DOHH2 (cell line): ENCODE measurements at regions not wholly inside any gene's neighbourhood (a gene's known extent, or its start where the extent isn't known, plus 50 kb on each side); places are given as distances from the start of the nearest gene placed in this dataset.
"Not testable (repeated sequence)": the region's sequence is repeated elsewhere in the genome, so short reads cannot be mapped to it uniquely, and the experiment has no call there.

Source experiments
- H3F3A ChIP-seq: fragments of 200-600 bp; sonication (generic), shearing (Covaris generic); 2 replicates; pipeline ENCODE4 v1.6.0; 2016; ENCODE audit warnings: antibody characterized with exemption, mild to moderate bottlenecking; ENCODE audit not compliant: control insufficient read depth, insufficient read depth
- H3K27ac ChIP-seq: fragments of 200-600 bp; sonication (generic); 2 replicates; pipeline ENCODE4 v1.5.1; 2014; ENCODE audit warnings: low read depth, mild to moderate bottlenecking, low read length, moderate library complexity
- H3K27me3 ChIP-seq: fragments of 200-600 bp; sonication (generic); 2 replicates; pipeline ENCODE4 v1.6.1; 2014; ENCODE audit warnings: mild to moderate bottlenecking, low read length, mixed read lengths; ENCODE audit not compliant: control insufficient read depth
- H3K36me3 ChIP-seq: fragments of 200-600 bp; sonication (generic); 2 replicates; pipeline ENCODE4 v1.6.1; 2014; ENCODE audit warnings: mild to moderate bottlenecking, low read length, moderate library complexity, mixed read lengths; ENCODE audit not compliant: control insufficient read depth
- H3K4me1 ChIP-seq: fragments of 200-600 bp; sonication (generic); 2 replicates; pipeline ENCODE4 v1.6.1; 2014; ENCODE audit warnings: mild to moderate bottlenecking, low read length, mixed read lengths; ENCODE audit not compliant: control insufficient read depth
- H3K4me2 ChIP-seq: fragments of 200-600 bp; sonication (generic); 2 replicates; pipeline ENCODE4 v1.6.0; 2014; ENCODE audit warnings: mild to moderate bottlenecking, low read length, moderate library complexity
- H3K4me3 ChIP-seq: fragments of 200-600 bp; sonication (generic); 2 replicates; pipeline ENCODE4 v1.5.1; 2014; ENCODE audit warnings: mild to moderate bottlenecking, low read length, mixed read lengths
- H3K79me2 ChIP-seq: fragments of 200-600 bp; sonication (generic); 2 replicates; pipeline ENCODE4 v1.6.1; 2014; ENCODE audit warnings: mild to moderate bottlenecking, low read length, mixed read lengths; ENCODE audit not compliant: control insufficient read depth
- H3K9me2 ChIP-seq: fragments of 200-600 bp; sonication (generic); replicated peaks from 2 replicates; pipeline ENCODE4 v1.6.1; 2014; ENCODE audit warnings: mild to moderate bottlenecking, low read length, mixed read lengths; ENCODE audit not compliant: control insufficient read depth
- H3K9me3 ChIP-seq: fragments of 200-600 bp; sonication (generic); 2 replicates; pipeline ENCODE4 v1.6.1; 2014; ENCODE audit warnings: antibody characterized with exemption, low read length, mixed read lengths; ENCODE audit not compliant: control insufficient read depth, insufficient read depth
- H4K20me1 ChIP-seq: fragments of 200-600 bp; sonication (generic); 2 replicates; pipeline ENCODE4 v1.6.0; 2014; ENCODE audit warnings: low read depth, mild to moderate bottlenecking, antibody characterized with exemption, low read length, moderate library complexity; ENCODE audit not compliant: control insufficient read depth, insufficient read depth
- EZH2phosphoT487 ChIP-seq: fragments of 200-600 bp; sonication (generic); IDR thresholded peaks from 2 replicates; pipeline ENCODE4 v1.6.1; 2017; ENCODE audit warnings: borderline replicate concordance, mild to moderate bottlenecking, antibody characterized with exemption, low read length, moderate library complexity, mixed read lengths
- TF ChIP-seq, protein P1 (sequence below): fragments of 200-600 bp; sonication (generic); IDR thresholded peaks from one replicate; pipeline ENCODE4 v1.5.1; 2014; ENCODE audit warnings: antibody characterized with exemption, mild to moderate bottlenecking, low read depth, low read length; ENCODE audit not compliant: poor library complexity, severe bottlenecking

DNA sequence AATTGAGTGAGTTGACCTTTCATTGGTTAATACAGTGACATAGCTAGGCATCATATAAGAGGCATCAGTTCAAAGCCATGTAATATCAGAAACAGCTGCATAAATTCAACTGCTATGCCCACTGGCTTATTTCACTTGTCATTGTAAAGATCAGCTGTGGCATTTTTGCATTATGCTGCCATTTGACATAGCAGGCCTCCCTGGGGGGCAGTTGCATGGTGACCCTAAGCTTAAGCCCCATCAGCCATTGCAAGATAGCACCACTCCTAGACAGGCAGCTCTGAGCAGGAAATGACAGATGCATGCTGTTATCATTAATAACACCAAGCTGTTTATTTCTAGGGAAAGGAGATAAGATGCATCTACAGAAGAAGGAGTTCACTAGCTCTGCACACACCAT lies 233.4 kb upstream of the CNTNAP5 start:
- H3K4me3 ChIP-seq, result no peak overlapping the region
- no peaks in the 10 kb centered on the region for H3K9me3 ChIP-seq
- H3K9me2 ChIP-seq, result no peaks in the 10 kb centered on the region
- H4K20me1 ChIP-seq, result no peaks in the 10 kb centered on the region
- no peaks in the 10 kb centered on the region for H3K4me1 ChIP-seq
- H3K79me2 ChIP-seq, result no peaks in the 10 kb centered on the region
- no peaks in the 10 kb centered on the region for H3K36me3 ChIP-seq
- no peaks in the 10 kb centered on the region for H3K27me3 ChIP-seq
- no peak overlapping the region for H3K27ac ChIP-seq
- no peak overlapping the region for H3K4me2 ChIP-seq
- no peaks in the 10 kb centered on the region for H3F3A ChIP-seq
- TF ChIP-seq, protein P1, sequence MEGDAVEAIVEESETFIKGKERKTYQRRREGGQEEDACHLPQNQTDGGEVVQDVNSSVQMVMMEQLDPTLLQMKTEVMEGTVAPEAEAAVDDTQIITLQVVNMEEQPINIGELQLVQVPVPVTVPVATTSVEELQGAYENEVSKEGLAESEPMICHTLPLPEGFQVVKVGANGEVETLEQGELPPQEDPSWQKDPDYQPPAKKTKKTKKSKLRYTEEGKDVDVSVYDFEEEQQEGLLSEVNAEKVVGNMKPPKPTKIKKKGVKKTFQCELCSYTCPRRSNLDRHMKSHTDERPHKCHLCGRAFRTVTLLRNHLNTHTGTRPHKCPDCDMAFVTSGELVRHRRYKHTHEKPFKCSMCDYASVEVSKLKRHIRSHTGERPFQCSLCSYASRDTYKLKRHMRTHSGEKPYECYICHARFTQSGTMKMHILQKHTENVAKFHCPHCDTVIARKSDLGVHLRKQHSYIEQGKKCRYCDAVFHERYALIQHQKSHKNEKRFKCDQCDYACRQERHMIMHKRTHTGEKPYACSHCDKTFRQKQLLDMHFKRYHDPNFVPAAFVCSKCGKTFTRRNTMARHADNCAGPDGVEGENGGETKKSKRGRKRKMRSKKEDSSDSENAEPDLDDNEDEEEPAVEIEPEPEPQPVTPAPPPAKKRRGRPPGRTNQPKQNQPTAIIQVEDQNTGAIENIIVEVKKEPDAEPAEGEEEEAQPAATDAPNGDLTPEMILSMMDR, result no peak
- no peak for TF ChIP-seq EZH2phosphoT487

DNA sequence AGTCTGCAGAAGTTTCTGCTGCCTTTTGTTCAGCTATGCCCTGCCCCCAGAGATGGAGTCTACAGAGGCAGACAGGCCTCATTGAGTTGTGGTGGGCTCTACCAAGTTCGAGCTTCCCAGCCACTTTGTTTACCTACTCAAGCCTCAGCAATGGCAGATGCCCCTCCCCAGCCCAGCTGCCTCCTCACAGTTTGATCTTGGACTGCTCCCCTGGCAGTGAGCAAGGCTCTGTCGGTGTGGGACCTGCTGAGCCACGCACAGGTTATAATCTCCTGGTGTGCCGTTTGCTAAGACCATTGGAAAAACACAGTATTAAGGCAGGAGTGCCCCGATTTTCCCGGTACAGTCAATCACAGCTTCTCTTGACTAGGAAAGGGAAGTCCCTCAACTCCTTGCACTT lies 221.0 kb upstream of the CNTNAP5 start:
- not testable (repeated sequence) for H4K20me1 ChIP-seq, H3K27ac ChIP-seq, H3K4me1 ChIP-seq, H3K36me3 ChIP-seq, H3K27me3 ChIP-seq, H3K4me2 ChIP-seq, H3K79me2 ChIP-seq, H3K4me3 ChIP-seq, H3F3A ChIP-seq, H3K9me3 ChIP-seq, H3K9me2 ChIP-seq

DNA sequence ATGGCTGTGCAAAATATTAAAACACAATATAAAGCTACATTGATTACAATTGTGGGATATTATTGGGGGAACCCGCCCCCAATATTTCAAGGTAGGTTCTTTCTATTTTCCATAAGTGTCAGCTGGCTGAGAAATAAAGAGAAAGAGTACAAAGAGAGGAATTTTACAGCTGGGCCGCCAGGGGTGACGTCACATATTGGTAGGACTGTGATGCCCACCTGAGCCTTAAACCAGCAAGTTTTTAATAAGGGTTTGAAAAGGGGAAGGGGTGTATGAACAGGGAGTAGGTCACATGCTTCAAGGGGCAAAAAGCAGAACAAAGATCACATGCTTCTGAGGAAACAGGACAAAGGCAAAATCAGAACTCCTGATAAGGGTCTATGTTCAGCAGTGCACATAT lies 219.3 kb upstream of the CNTNAP5 start:
- H3K9me3 ChIP-seq, H4K20me1 ChIP-seq, H3K36me3 ChIP-seq, H3K9me2 ChIP-seq, H3K27me3 ChIP-seq, H3K27ac ChIP-seq, H3K4me1 ChIP-seq, H3K4me2 ChIP-seq, H3K79me2 ChIP-seq, H3F3A ChIP-seq, H3K4me3 ChIP-seq: not testable (repeated sequence)

DNA sequence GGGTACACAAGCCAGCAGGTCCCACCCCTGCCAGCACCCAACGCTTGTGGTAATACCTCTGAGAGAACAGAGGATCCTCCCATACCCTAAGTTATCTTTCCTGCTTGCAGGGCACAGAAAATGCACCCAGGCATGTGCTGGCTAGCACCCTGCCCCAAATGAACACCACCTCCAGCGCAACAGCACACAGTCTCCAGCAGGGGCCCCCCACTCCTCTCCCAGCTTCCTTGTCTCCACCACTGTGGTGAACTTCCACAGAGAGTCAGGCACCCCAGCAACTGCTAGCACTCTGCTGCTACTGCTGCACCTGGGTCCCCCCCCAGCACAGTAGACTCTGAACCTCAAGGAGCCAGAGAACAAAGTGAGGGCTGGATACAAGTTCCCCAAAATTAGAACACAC lies 216.8 kb upstream of the CNTNAP5 start:
- Histone ChIP-seq H3K36me3 (no peaks in the 10 kb centered on the region), H3K27me3 (no peaks in the 10 kb centered on the region), H3K27ac (no peak overlapping the region), H3F3A (no peaks in the 10 kb centered on the region), H4K20me1 (no peaks in the 10 kb centered on the region), H3K79me2 (no peaks in the 10 kb centered on the region), H3K4me3 (no peak overlapping the region), H3K4me2 (no peak overlapping the region), H3K4me1 (no peaks in the 10 kb centered on the region), H3K9me3 (peaks cover 9% of the 10 kb centered on the region; the same call in 1 of the 2 replicates), H3K9me2 (no peaks in the 10 kb centered on the region)
- TF ChIP-seq, protein P1, result no peak
- no peak for TF ChIP-seq EZH2phosphoT487
